H1 (cell line): ENCODE measurements at regions not wholly inside any gene's neighbourhood (a gene's known extent, or its start where the extent isn't known, plus 50 kb on each side); places are given as distances from the start of the nearest gene placed in this dataset.

Experiments
- CTCF ChIP-seq, 3 experiments: IDR thresholded peaks; 1 replicate in 2 of 3; 2 replicates in 1 of 3; pipeline versions ENCODE4 v1.5.1 to v1.6.1; 2011; ENCODE audit warnings: low read length in 3 of 3, mild to moderate bottlenecking in 3 of 3, inconsistent platforms in 2 of 3, low read depth in 1 of 3, moderate library complexity in 1 of 3; ENCODE audit not compliant: insufficient read depth in 1 of 3; ENCODE audit errors: control extremely low read depth in 1 of 3
- SP2 ChIP-seq: IDR thresholded peaks from 2 replicates; pipeline ENCODE4 v1.6.1; 2012; ENCODE audit warnings: mild to moderate bottlenecking, low read length, inconsistent platforms
- SP4 ChIP-seq: IDR thresholded peaks from 2 replicates; pipeline ENCODE4 v1.6.1; 2012; ENCODE audit warnings: low read length, inconsistent platforms

GRCh38 chr7:8833355-8833754, 399.9 kb downstream of the NXPH1 start:
- TF ChIP-seq SP4 (no peak), CTCF (IDR thresholded peaks at IDR 0.05; ENCODE audit: control extremely low read depth in 1 of 3, insufficient read depth in 1 of 3, low read depth in 1 of 3, low read length in 3 of 3) (no peak), SP2 (no peak)
